CD4-positive, alpha-beta T cell (primary cell): ENCODE measurements at regions not wholly inside any gene's neighbourhood (a gene's known extent, or its start where the extent isn't known, plus 50 kb on each side); places are given as distances from the start of the nearest gene placed in this dataset.

Source experiments
- ATAC-seq: fragments of 200-7000 bp; cut with Tn5 transposase; one replicate; pipeline ENCODE4 v1.10.0; 2022; ENCODE audit warnings: mild to moderate bottlenecking; ENCODE audit not compliant: poor library complexity
- CTCF ChIA-PET: fragments of 350-600 bp; sonication (Branson Sonifier 250); formaldehyde crosslinking; loops from one replicate; lab custom pipeline; 2021; ENCODE audit warnings: antibody characterized with exemption, inconsistent platforms; lab: Charles Lee
- POLR2A ChIA-PET: fragments of 350-600 bp; sonication (Branson Sonifier 250); formaldehyde crosslinking; loops from one replicate; lab custom pipeline; 2021; ENCODE audit warnings: antibody characterized with exemption, inconsistent platforms; lab: Charles Lee
- DNase-seq, 14 experiments: peaks; one replicate each; pipeline ENCODE4 v3.0.0-alpha.2; 2013 to 2020; ENCODE audit warnings: mixed read lengths in 2 of 14
- H3K27ac ChIP-seq, 2 donors: one replicate each; pipeline versions ENCODE4 v1.5.1 to v1.7.0; 2013; ENCODE audit warnings: low read length in 2 of 2, low read depth in 1 of 2, mild to moderate bottlenecking in 1 of 2
- H3K27me3 ChIP-seq, 2 experiments: 1 replicate in 1 of 2; 2 replicates in 1 of 2; pipeline versions ENCODE4 v1.6.1 to v1.7.0; 2013; ENCODE audit warnings: low read length in 2 of 2, control low read depth in 1 of 2, mild to moderate bottlenecking in 1 of 2, moderate library complexity in 1 of 2; ENCODE audit not compliant: insufficient read depth in 2 of 2, control insufficient read depth in 1 of 2
- H3K36me3 ChIP-seq: one replicate; pipeline ENCODE4 v1.6.1; 2013; ENCODE audit warnings: low read length, control low read depth; ENCODE audit not compliant: insufficient read depth
- H3K4me1 ChIP-seq: one replicate; pipeline ENCODE4 v1.6.1; 2013; ENCODE audit warnings: low read length, control low read depth; ENCODE audit not compliant: insufficient read depth
- H3K4me3 ChIP-seq: one replicate; pipeline ENCODE4 v1.5.1; 2013; ENCODE audit warnings: mild to moderate bottlenecking, low read length, moderate library complexity
- H3K9me3 ChIP-seq, 2 experiments: 1 replicate in 1 of 2; 2 replicates in 1 of 2; pipeline versions ENCODE4 v1.6.1 to v1.7.0; 2013; ENCODE audit warnings: low read length in 2 of 2, mild to moderate bottlenecking in 2 of 2, control low read depth in 1 of 2, moderate library complexity in 1 of 2; ENCODE audit not compliant: control insufficient read depth in 1 of 2, insufficient read depth in 1 of 2
- H3K27ac Mint-ChIP-seq: one replicate; pipeline ENCODE4 v1.8.0; 2020; ENCODE audit warnings: mixed read lengths
- H3K27me3 Mint-ChIP-seq: one replicate; pipeline ENCODE4 v1.8.0; 2021; ENCODE audit warnings: mixed read lengths
- H3K36me3 Mint-ChIP-seq: one replicate; pipeline ENCODE4 v1.8.0; 2021; ENCODE audit warnings: low read depth, mixed read lengths
- H3K4me1 Mint-ChIP-seq: one replicate; pipeline ENCODE4 v1.8.0; 2021; ENCODE audit warnings: low read depth, mixed read lengths
- H3K4me3 Mint-ChIP-seq: one replicate; pipeline ENCODE4 v1.8.0; 2020; ENCODE audit warnings: mild to moderate bottlenecking, mixed read lengths
- H3K9me3 Mint-ChIP-seq: one replicate; pipeline ENCODE4 v1.8.0; 2020; ENCODE audit warnings: mixed read lengths
- CTCF ChIP-seq: fragments of 200-600 bp; IDR thresholded peaks from one replicate; pipeline ENCODE4 v1.8.0; 2022; ENCODE audit warnings: antibody characterized with exemption, mild to moderate bottlenecking
- intact Hi-C, 2 experiments: fragments of 100-400 bp; cut with DNase I in 1 of 2; cut with micrococcal nuclease in 1 of 2; formaldehyde crosslinking; loops; one replicate each; pipeline versions ENCODE4 v1.15.1 to v1.9.0; 2023 to 2025; cut with DNase I, micrococcal nuclease

- TF ChIP-seq CTCF = no peak
- H3K36me3 Mint-ChIP-seq = no peaks in the 10 kb centered on the region
- ATAC-seq (no peak), DNase-seq (no peak)
- no peaks in the 10 kb centered on the region for H3K9me3 Mint-ChIP-seq
- H3K27ac ChIP-seq = no peak overlapping the region
- intact Hi-C loops = no loop called here
- no peaks in the 10 kb centered on the region for H3K9me3 ChIP-seq
- ChIA-PET CTCF (no interaction called here), POLR2A (no interaction called here)
- no peaks in the 10 kb centered on the region for H3K36me3 ChIP-seq
- no peak overlapping the region for H3K4me3 Mint-ChIP-seq
- no peak overlapping the region for H3K27ac Mint-ChIP-seq
- H3K4me1 ChIP-seq = no peaks in the 10 kb centered on the region
- no peaks in the 10 kb centered on the region for H3K4me1 Mint-ChIP-seq
- H3K27me3 ChIP-seq = peaks cover 0 to 8% of the 10 kb centered on the region in 2 experiments
- H3K4me3 ChIP-seq = no peak overlapping the region
- H3K27me3 Mint-ChIP-seq = peaks cover 34% of the 10 kb centered on the region
Measured at GRCh38 chr9:87137718-87138117, 190.4 kb upstream of the GAS1 start.

- Histone ChIP-seq H3K27me3 (peaks cover 0 to 8% of the 10 kb centered on the region in 2 experiments), H3K4me3 (no peak overlapping the region), H3K27ac (no peak overlapping the region), H3K4me1 (no peaks in the 10 kb centered on the region), H3K36me3 (no peaks in the 10 kb centered on the region), H3K9me3 (no peaks in the 10 kb centered on the region)
- CTCF ChIA-PET = no interaction called here
- no peak for TF ChIP-seq CTCF
- Mint-ChIP-seq H3K27me3 (peaks cover 29% of the 10 kb centered on the region), H3K4me3 (no peak overlapping the region), H3K4me1 (no peaks in the 10 kb centered on the region), H3K9me3 (no peaks in the 10 kb centered on the region), H3K36me3 (no peaks in the 10 kb centered on the region), H3K27ac (no peak overlapping the region)
- DNase-seq = no peak
- POLR2A ChIA-PET = no interaction called here
- intact Hi-C loops = no loop called here
- no peak for ATAC-seq
Measured at GRCh38 chr9:87138128-87139040, 191.1 kb upstream of the GAS1 start.

GRCh38 chr9:87139099-87139730, 191.9 kb upstream of the GAS1 start:
- H3K27me3 Mint-ChIP-seq = peaks cover 30% of the 10 kb centered on the region
- no peak for TF ChIP-seq CTCF
- Histone ChIP-seq H3K27ac (no peak overlapping the region), H3K9me3 (no peaks in the 10 kb centered on the region), H3K4me1 (no peaks in the 10 kb centered on the region), H3K27me3 (peaks cover 0 to 8% of the 10 kb centered on the region in 2 experiments), H3K4me3 (no peak overlapping the region), H3K36me3 (no peaks in the 10 kb centered on the region)
- H3K4me1 Mint-ChIP-seq = no peaks in the 10 kb centered on the region
- H3K4me3 Mint-ChIP-seq = no peak overlapping the region
- intact Hi-C loops = no loop called here
- POLR2A ChIA-PET = no interaction called here
- H3K27ac Mint-ChIP-seq = no peak overlapping the region
- DNase-seq (no peak), ATAC-seq (no peak)
- H3K9me3 Mint-ChIP-seq = no peaks in the 10 kb centered on the region
- CTCF ChIA-PET = no interaction called here
- no peaks in the 10 kb centered on the region for H3K36me3 Mint-ChIP-seq
